ENCODE measurements at regions not wholly inside any gene's neighbourhood (a gene's known extent, or its start where the extent isn't known, plus 50 kb on each side); places are given as distances from the start of the nearest gene placed in this dataset.

- 63 to 76% methylated on average over 4 to 7 of the region's 7 CpGs for WGBS, 2 donors (ENCODE audit: low coverage in 1 of 2)
- in situ Hi-C loops (cut with MboI; ENCODE audit: low pct_ligation_motif_present in 1 of 4, low pct_unique_long_range_greater_than_20kb in 1 of 4, low sequenced_read_pairs in 3 of 4) (loop anchor here in 1 of 4 donors (25.0 kb wide), 1 partner anchor 868 kb away; the partner anchor contains the start of gene PLPP3), intact Hi-C loops (cut with DNase I; ENCODE audit: low total_unique reads) (no loop called here)
These were observed 503.9 kb upstream of the USP24 start for GRCh38 chr1:55718758-55719671.

DNA sequence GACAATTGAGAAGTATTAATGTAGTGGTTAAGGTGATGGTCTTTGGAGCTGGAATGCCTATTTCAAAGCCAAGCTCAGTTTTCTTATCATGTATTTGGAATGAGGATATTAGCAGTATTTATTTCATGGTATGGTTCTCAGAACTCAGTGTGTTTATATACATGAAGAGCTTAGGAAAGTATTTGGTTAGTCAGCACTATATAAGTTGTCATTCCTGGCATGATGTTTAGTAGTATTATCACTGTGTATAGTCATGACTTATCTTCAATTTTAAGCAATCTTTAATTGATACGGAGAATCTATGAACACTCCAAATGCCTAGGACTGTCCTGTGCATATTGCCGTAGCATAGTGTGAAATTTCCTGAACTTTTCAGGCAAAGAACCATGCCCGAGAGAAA, 501.9 kb upstream of the USP24 start:
- Histone ChIP-seq H3K36me3 (no peaks in the 10 kb centered on the region), H3K27me3 (no peaks in the 10 kb centered on the region), H3K9me3 (no peaks in the 10 kb centered on the region), H3K27ac (peak overlapping the region in 1 of 4 donors; percentile 53), H3K4me1 (peaks cover 0 to 14% (median 1%) of the 10 kb centered on the region in 4 donors), H3K4me3 (no peak overlapping the region)
- no peak for TF ChIP-seq EP300 (IDR thresholded peaks at IDR 0.05; ENCODE audit: low read depth)
- TF ChIP-seq CTCF (IDR thresholded peaks at IDR 0.05), result no peak
- no peak for TF ChIP-seq POLR2AphosphoS5 (IDR thresholded peaks at IDR 0.05)
- no peak for TF ChIP-seq POLR2A (IDR thresholded peaks at IDR 0.05)
- WGBS, 2 donors (ENCODE audit: low coverage in 1 of 2), result 82 to 91% methylated on average over 3 of the region's 3 CpGs
- in situ Hi-C loops (cut with MboI; ENCODE audit: low pct_ligation_motif_present in 1 of 4, low pct_unique_long_range_greater_than_20kb in 1 of 4, low sequenced_read_pairs in 3 of 4), result loop anchor here in 1 of 4 donors (25.0 kb wide), 1 partner anchor 870 kb away; the partner anchor contains the start of gene PLPP3
- intact Hi-C loops (cut with DNase I; ENCODE audit: low total_unique reads), result no loop called here
- DNase-seq, result no peak

More at GRCh38 chr1:55718758-55719671, 503.9 kb upstream of the USP24 start:
- Histone ChIP-seq H3K9me3 (no peaks in the 10 kb centered on the region), H3K27me3 (no peaks in the 10 kb centered on the region), H3K4me3 (no peak overlapping the region), H3K27ac (peak overlapping the region; percentile 48 to 76 (median 64)), H3K36me3 (no peaks in the 10 kb centered on the region), H3K4me1 (peaks cover 0 to 14% (median 1%) of the 10 kb centered on the region in 4 donors)
- DNase-seq, result peak; percentile 47
- TF ChIP-seq POLR2AphosphoS5 (IDR thresholded peaks at IDR 0.05) (peak; percentile 81 to 89 (median 81)), CTCF (IDR thresholded peaks at IDR 0.05) (no peak), EP300 (IDR thresholded peaks at IDR 0.05; ENCODE audit: low read depth) (peak; percentile 78)

DNA sequence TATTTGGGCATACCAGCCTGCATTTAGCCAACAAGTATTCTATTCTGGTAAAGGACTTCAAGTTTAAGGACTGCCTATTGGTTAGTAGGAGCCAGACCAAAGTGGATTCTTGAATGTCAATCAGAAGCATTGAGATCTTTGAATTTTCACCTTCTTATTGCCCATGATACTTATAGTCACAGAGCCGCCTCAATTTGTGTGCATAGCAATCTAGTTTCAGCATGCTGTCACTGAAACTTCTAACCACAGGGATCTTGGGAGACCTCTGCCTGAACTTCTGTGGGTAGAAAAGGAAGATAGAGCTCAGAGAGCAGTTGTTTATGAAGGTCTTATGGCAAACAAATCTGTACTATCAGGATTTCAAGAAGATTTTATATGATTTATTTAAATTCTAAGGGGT, 501.4 kb upstream of the USP24 start:
- in situ Hi-C loops (cut with MboI; ENCODE audit: low pct_ligation_motif_present in 1 of 4, low pct_unique_long_range_greater_than_20kb in 1 of 4, low sequenced_read_pairs in 3 of 4) (loop anchor here in 1 of 4 donors (25.0 kb wide), 1 partner anchor 871 kb away; the partner anchor contains the start of gene PLPP3), intact Hi-C loops (cut with DNase I; ENCODE audit: low total_unique reads) (no loop called here)
- Histone ChIP-seq H3K27ac (no peak overlapping the region), H3K4me1 (peaks cover 0 to 14% (median 1%) of the 10 kb centered on the region in 4 donors), H3K27me3 (no peaks in the 10 kb centered on the region), H3K36me3 (no peaks in the 10 kb centered on the region), H3K9me3 (no peaks in the 10 kb centered on the region), H3K4me3 (no peak overlapping the region)
- TF ChIP-seq CTCF (IDR thresholded peaks at IDR 0.05) (no peak), EP300 (IDR thresholded peaks at IDR 0.05; ENCODE audit: low read depth) (no peak), POLR2AphosphoS5 (IDR thresholded peaks at IDR 0.05) (no peak), POLR2A (IDR thresholded peaks at IDR 0.05) (no peak)
- WGBS, 2 donors (ENCODE audit: low coverage in 1 of 2), result 84 to 100% methylated on average over 1 of the region's 1 CpG
- DNase-seq, result no peak

DNA sequence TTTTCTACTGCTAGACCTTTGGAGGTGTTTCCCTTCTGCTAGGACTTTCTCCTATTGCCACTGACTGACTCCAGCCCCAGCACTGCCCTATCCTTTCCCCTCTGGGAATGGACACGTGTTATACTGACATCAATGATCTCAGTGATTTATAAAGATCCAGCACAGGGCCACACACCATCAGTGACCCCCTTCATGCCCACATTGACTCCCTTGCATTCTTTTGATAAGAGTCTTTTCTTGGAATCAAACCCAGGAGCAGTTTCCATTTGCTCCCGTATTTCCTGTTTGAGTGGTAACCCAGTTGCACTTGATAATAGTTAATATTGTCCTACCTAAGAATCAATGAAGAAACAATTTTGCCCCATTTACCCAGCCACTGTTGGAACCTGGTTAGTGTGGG, 501.0 kb upstream of the USP24 start:
- intact Hi-C loops (cut with DNase I; ENCODE audit: low total_unique reads) (no loop called here), in situ Hi-C loops (cut with MboI; ENCODE audit: low pct_ligation_motif_present in 1 of 4, low pct_unique_long_range_greater_than_20kb in 1 of 4, low sequenced_read_pairs in 3 of 4) (loop anchor here in 1 of 4 donors (25.0 kb wide), 1 partner anchor 871 kb away; the partner anchor contains the start of gene PLPP3)
- Histone ChIP-seq H3K4me1 (peaks cover 0 to 14% (median 1%) of the 10 kb centered on the region in 4 donors), H3K27ac (no peak overlapping the region), H3K4me3 (no peak overlapping the region), H3K27me3 (no peaks in the 10 kb centered on the region), H3K36me3 (no peaks in the 10 kb centered on the region), H3K9me3 (no peaks in the 10 kb centered on the region)
- DNase-seq, result no peak
- no peak for TF ChIP-seq POLR2AphosphoS5 (IDR thresholded peaks at IDR 0.05)
- TF ChIP-seq CTCF (IDR thresholded peaks at IDR 0.05), result no peak
- TF ChIP-seq EP300 (IDR thresholded peaks at IDR 0.05; ENCODE audit: low read depth), result no peak
- TF ChIP-seq POLR2A (IDR thresholded peaks at IDR 0.05), result no peak
- WGBS, 2 donors (ENCODE audit: low coverage in 1 of 2), result 33 to 84% methylated on average over 1 to 2 of the region's 2 CpGs
